ENCODE measurements at regions not wholly inside any gene's neighbourhood (a gene's known extent, or its start where the extent isn't known, plus 50 kb on each side); places are given as distances from the start of the nearest gene placed in this dataset.

DNA sequence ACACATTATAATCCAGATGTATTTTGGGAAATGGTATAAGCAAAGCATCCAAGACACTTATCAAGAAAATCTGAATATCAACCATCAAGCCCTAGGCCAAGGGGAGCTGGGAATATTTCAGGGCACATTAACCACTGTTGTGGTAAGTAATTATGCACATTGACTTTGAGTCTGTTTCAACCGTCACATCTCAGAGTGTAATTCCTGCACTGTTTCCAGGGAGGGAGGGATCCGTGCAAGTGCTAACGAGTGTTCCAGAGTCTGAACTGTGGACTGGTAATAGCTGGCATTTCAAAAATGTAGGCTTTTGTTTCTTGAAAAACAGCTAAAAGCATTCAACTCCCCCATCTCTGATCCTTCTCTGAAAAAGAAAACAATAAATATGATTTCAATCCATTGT is 681.6 kb downstream of the BCL11A start:
- TF ChIP-seq RARB (CRISPR knock-in tag; IDR thresholded peaks at IDR 0.05) = no peak
- no peak for TF ChIP-seq ZFP3 (CRISPR knock-in tag; IDR thresholded peaks at IDR 0.05)
- TF ChIP-seq ZFP30 (CRISPR knock-in tag; IDR thresholded peaks at IDR 0.05) = no peak
- TF ChIP-seq, protein P1, sequence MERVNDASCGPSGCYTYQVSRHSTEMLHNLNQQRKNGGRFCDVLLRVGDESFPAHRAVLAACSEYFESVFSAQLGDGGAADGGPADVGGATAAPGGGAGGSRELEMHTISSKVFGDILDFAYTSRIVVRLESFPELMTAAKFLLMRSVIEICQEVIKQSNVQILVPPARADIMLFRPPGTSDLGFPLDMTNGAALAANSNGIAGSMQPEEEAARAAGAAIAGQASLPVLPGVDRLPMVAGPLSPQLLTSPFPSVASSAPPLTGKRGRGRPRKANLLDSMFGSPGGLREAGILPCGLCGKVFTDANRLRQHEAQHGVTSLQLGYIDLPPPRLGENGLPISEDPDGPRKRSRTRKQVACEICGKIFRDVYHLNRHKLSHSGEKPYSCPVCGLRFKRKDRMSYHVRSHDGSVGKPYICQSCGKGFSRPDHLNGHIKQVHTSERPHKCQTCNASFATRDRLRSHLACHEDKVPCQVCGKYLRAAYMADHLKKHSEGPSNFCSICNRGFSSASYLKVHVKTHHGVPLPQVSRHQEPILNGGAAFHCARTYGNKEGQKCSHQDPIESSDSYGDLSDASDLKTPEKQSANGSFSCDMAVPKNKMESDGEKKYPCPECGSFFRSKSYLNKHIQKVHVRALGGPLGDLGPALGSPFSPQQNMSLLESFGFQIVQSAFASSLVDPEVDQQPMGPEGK (CRISPR knock-in tag; IDR thresholded peaks at IDR 0.05; ENCODE audit: borderline replicate concordance) = no peak
- no peak for TF ChIP-seq ZNF70 (CRISPR knock-in tag; IDR thresholded peaks at IDR 0.05)
